ENCODE measurements at regions not wholly inside any gene's neighbourhood (a gene's known extent, or its start where the extent isn't known, plus 50 kb on each side); places are given as distances from the start of the nearest gene placed in this dataset.

GRCh38 chr1:29669912-29670311 lies 433.6 kb downstream of the PTPRU start:
- no peaks in the 10 kb centered on the region for H3K4me1 ChIP-seq (ENCODE audit: control insufficient read depth, insufficient read depth, low read length, unreplicated experiment)
- H3K27me3 ChIP-seq (ENCODE audit: insufficient read depth, low read length): peaks cover 33% of the 10 kb centered on the region
- H3K79me2 ChIP-seq (ENCODE audit: control insufficient read depth, insufficient read depth, low read length, unreplicated experiment): no peaks in the 10 kb centered on the region
- H3K27ac ChIP-seq (ENCODE audit: low read depth, low read length): no peak overlapping the region
- H3K36me3 ChIP-seq (ENCODE audit: insufficient read depth, low read length): no peaks in the 10 kb centered on the region
- H3K4me3 ChIP-seq (ENCODE audit: low read depth, low read length): no peak overlapping the region
- H2AFZ ChIP-seq (ENCODE audit: low read length, unreplicated experiment): no peak overlapping the region

DNA sequence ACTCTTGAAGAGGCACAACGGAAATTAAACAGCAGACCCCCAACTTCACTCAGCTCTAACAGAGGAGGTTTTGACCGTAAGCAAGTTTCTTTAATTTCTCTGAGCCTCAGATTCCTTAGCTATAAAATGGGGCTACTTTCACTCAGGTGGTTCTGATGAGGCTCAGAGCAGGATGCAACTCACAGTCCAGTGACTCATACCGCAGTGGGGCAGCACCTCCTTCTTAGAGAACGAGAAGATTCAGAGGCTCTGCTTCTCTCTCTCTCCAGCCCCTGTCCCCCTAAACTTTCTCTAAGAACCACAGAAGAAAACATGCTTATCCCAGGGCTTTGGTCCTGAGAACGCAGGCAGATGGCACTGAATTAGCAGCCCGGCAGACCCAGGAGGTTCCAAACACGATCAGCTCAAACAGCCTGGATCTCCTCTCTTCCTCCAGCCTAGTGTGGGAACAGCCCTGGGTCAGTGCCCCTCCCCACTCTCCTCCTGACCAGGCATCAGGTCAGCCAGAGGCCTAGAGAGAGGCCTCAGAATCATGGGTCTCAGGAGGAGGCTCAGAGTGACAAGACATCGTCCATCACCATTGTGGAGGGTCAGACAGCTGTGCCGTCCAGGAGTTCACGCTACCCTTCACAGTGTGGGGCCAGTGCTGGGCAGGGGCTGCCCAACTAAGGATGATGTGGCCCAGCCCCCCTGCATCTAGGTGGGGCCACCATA lies 433.0 kb downstream of the PTPRU start:
- peaks cover 34% of the 10 kb centered on the region for H3K27me3 ChIP-seq (ENCODE audit: insufficient read depth, low read length)
- no peaks in the 10 kb centered on the region for H3K4me1 ChIP-seq (ENCODE audit: control insufficient read depth, insufficient read depth, low read length, unreplicated experiment)
- H2AFZ ChIP-seq (ENCODE audit: low read length, unreplicated experiment): no peak overlapping the region
- no peaks in the 10 kb centered on the region for H3K79me2 ChIP-seq (ENCODE audit: control insufficient read depth, insufficient read depth, low read length, unreplicated experiment)
- no peaks in the 10 kb centered on the region for H3K36me3 ChIP-seq (ENCODE audit: insufficient read depth, low read length)
- H3K27ac ChIP-seq (ENCODE audit: low read depth, low read length): no peak overlapping the region
- H3K4me3 ChIP-seq (ENCODE audit: low read depth, low read length): no peak overlapping the region

GRCh38 chr1:29668551-29669157 lies 432.3 kb downstream of the PTPRU start:
- no peak overlapping the region for H2AFZ ChIP-seq (ENCODE audit: low read length, unreplicated experiment)

DNA sequence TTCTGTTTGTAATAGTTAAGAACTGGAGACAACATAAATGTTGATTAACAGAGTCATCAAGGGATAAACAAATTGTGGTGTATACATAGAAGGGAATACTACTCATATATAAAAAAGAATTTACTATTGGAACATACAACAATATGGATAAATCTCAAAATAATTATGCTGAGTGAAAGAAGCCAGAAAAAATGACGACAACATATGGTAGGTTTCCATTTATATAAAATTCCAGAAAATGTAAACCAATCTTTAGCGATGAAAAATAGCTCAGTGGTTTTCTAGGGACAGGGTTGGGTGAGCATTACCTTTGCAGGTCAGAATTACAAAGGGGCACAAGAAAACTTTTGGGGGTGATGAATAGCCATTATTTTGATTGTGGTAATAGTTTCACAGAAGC lies 431.6 kb downstream of the PTPRU start:
- no peak overlapping the region for H3K27ac ChIP-seq (ENCODE audit: low read depth, low read length)
- no peaks in the 10 kb centered on the region for H3K79me2 ChIP-seq (ENCODE audit: control insufficient read depth, insufficient read depth, low read length, unreplicated experiment)
- H3K36me3 ChIP-seq (ENCODE audit: insufficient read depth, low read length): no peaks in the 10 kb centered on the region
- H2AFZ ChIP-seq (ENCODE audit: low read length, unreplicated experiment): no peak overlapping the region
- peaks cover 34% of the 10 kb centered on the region for H3K27me3 ChIP-seq (ENCODE audit: insufficient read depth, low read length)
- H3K4me3 ChIP-seq (ENCODE audit: low read depth, low read length): no peak overlapping the region
- no peaks in the 10 kb centered on the region for H3K4me1 ChIP-seq (ENCODE audit: control insufficient read depth, insufficient read depth, low read length, unreplicated experiment)

More at GRCh38 chr1:29668551-29669157, 432.3 kb downstream of the PTPRU start:
- no peak overlapping the region for H3K4me3 ChIP-seq (ENCODE audit: low read depth, low read length)
- no peaks in the 10 kb centered on the region for H3K36me3 ChIP-seq (ENCODE audit: insufficient read depth, low read length)
- H3K79me2 ChIP-seq (ENCODE audit: control insufficient read depth, insufficient read depth, low read length, unreplicated experiment): no peaks in the 10 kb centered on the region
- no peaks in the 10 kb centered on the region for H3K4me1 ChIP-seq (ENCODE audit: control insufficient read depth, insufficient read depth, low read length, unreplicated experiment)
- peaks cover 34% of the 10 kb centered on the region for H3K27me3 ChIP-seq (ENCODE audit: insufficient read depth, low read length)
- no peak overlapping the region for H3K27ac ChIP-seq (ENCODE audit: low read depth, low read length)

DNA sequence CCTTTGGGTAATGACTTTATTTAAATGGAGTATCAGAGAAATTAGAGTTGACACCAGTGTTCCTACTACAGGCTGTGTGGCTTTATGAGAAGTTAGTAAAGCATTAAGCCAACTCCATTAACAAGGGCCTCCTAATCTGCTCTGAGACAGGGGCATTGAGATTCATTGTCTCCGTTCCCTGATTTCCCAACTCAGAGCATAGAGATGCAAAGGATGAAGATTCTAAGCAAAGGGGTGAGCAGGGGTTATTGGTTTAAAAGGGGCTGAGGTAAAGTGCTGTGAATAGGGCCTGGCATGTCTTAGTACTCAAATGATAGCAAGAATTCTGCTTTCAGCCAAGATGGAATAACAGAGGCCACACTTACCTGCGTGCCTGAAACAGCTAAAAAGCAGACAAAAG lies 428.4 kb downstream of the PTPRU start:
- Histone ChIP-seq H3K4me1 (ENCODE audit: control insufficient read depth, insufficient read depth, low read length, unreplicated experiment) (no peaks in the 10 kb centered on the region), H3K27me3 (ENCODE audit: insufficient read depth, low read length) (peaks cover 38% of the 10 kb centered on the region), H3K27ac (ENCODE audit: low read depth, low read length) (no peak overlapping the region), H3K79me2 (ENCODE audit: control insufficient read depth, insufficient read depth, low read length, unreplicated experiment) (no peaks in the 10 kb centered on the region), H3K4me3 (ENCODE audit: low read depth, low read length) (no peak overlapping the region), H2AFZ (ENCODE audit: low read length, unreplicated experiment) (no peak overlapping the region), H3K36me3 (ENCODE audit: insufficient read depth, low read length) (no peaks in the 10 kb centered on the region)

- Histone ChIP-seq H3K79me2 (ENCODE audit: control insufficient read depth, insufficient read depth, low read length, unreplicated experiment) (no peaks in the 10 kb centered on the region), H3K27me3 (ENCODE audit: insufficient read depth, low read length) (peaks cover 4% of the 10 kb centered on the region), H3K4me3 (ENCODE audit: low read depth, low read length) (no peak overlapping the region), H3K36me3 (ENCODE audit: insufficient read depth, low read length) (no peaks in the 10 kb centered on the region), H3K27ac (ENCODE audit: low read depth, low read length) (no peak overlapping the region), H2AFZ (ENCODE audit: low read length, unreplicated experiment) (no peak overlapping the region), H3K4me1 (ENCODE audit: control insufficient read depth, insufficient read depth, low read length, unreplicated experiment) (no peaks in the 10 kb centered on the region)
These were observed 422.4 kb downstream of the PTPRU start for GRCh38 chr1:29658688-29659087.

DNA sequence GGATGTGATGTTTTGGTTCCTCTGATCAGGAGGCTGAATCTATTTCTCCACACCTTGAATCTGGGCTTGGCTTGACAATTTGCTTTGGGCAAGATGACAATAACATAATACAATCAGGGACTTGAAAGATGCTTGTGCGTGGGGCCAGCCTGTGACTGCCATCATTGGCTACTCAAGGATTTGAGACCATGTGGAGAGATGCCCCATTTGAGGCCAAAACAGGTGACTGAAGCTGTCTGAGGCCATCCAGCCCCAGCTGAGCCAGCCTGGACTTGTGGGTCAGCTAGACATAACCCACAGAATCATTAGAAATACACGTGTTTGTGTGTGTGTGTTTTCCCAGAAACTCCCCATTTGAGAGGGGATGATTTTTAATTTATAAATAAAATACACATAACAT lies 421.5 kb downstream of the PTPRU start:
- H3K27ac ChIP-seq (ENCODE audit: low read depth, low read length): no peak overlapping the region
- no peaks in the 10 kb centered on the region for H3K36me3 ChIP-seq (ENCODE audit: insufficient read depth, low read length)
- H3K27me3 ChIP-seq (ENCODE audit: insufficient read depth, low read length): peaks cover 4% of the 10 kb centered on the region

GRCh38 chr1:29655945-29656850 lies 419.9 kb downstream of the PTPRU start:
- H3K4me1 ChIP-seq (ENCODE audit: control insufficient read depth, insufficient read depth, low read length, unreplicated experiment): no peaks in the 10 kb centered on the region
- no peak overlapping the region for H3K4me3 ChIP-seq (ENCODE audit: low read depth, low read length)
- H3K27me3 ChIP-seq (ENCODE audit: insufficient read depth, low read length): no peaks in the 10 kb centered on the region; the same call in 1 of the 2 replicates
- no peaks in the 10 kb centered on the region for H3K36me3 ChIP-seq (ENCODE audit: insufficient read depth, low read length)
- no peak overlapping the region for H2AFZ ChIP-seq (ENCODE audit: low read length, unreplicated experiment)
- no peak overlapping the region for H3K27ac ChIP-seq (ENCODE audit: low read depth, low read length)
- H3K79me2 ChIP-seq (ENCODE audit: control insufficient read depth, insufficient read depth, low read length, unreplicated experiment): no peaks in the 10 kb centered on the region

More for the DNA sequence above, 421.5 kb downstream of the PTPRU start:
- Histone ChIP-seq H2AFZ (ENCODE audit: low read length, unreplicated experiment) (no peak overlapping the region), H3K4me3 (ENCODE audit: low read depth, low read length) (no peak overlapping the region), H3K79me2 (ENCODE audit: control insufficient read depth, insufficient read depth, low read length, unreplicated experiment) (no peaks in the 10 kb centered on the region), H3K4me1 (ENCODE audit: control insufficient read depth, insufficient read depth, low read length, unreplicated experiment) (no peaks in the 10 kb centered on the region)

- H3K36me3 ChIP-seq (ENCODE audit: insufficient read depth, low read length): no peaks in the 10 kb centered on the region
- H3K4me1 ChIP-seq (ENCODE audit: control insufficient read depth, insufficient read depth, low read length, unreplicated experiment): no peaks in the 10 kb centered on the region
- no peaks in the 10 kb centered on the region for H3K79me2 ChIP-seq (ENCODE audit: control insufficient read depth, insufficient read depth, low read length, unreplicated experiment)
- H3K4me3 ChIP-seq (ENCODE audit: low read depth, low read length): no peak overlapping the region
- no peak overlapping the region for H3K27ac ChIP-seq (ENCODE audit: low read depth, low read length)
- H3K27me3 ChIP-seq (ENCODE audit: insufficient read depth, low read length): no peaks in the 10 kb centered on the region
- no peak overlapping the region for H2AFZ ChIP-seq (ENCODE audit: low read length, unreplicated experiment)
These were observed 418.8 kb downstream of the PTPRU start for GRCh38 chr1:29655145-29655544.

GRCh38 chr1:29653886-29654450 lies 417.6 kb downstream of the PTPRU start:
- Histone ChIP-seq H3K36me3 (ENCODE audit: insufficient read depth, low read length) (no peaks in the 10 kb centered on the region), H3K27ac (ENCODE audit: low read depth, low read length) (no peak overlapping the region), H3K4me3 (ENCODE audit: low read depth, low read length) (no peak overlapping the region), H3K79me2 (ENCODE audit: control insufficient read depth, insufficient read depth, low read length, unreplicated experiment) (no peaks in the 10 kb centered on the region), H3K27me3 (ENCODE audit: insufficient read depth, low read length) (no peaks in the 10 kb centered on the region), H2AFZ (ENCODE audit: low read length, unreplicated experiment) (no peak overlapping the region), H3K4me1 (ENCODE audit: control insufficient read depth, insufficient read depth, low read length, unreplicated experiment) (no peaks in the 10 kb centered on the region)

Data from ACC112 (cell line).